ENCODE measurements at regions not wholly inside any gene's neighbourhood (a gene's known extent, or its start where the extent isn't known, plus 50 kb on each side); places are given as distances from the start of the nearest gene placed in this dataset.

DNA sequence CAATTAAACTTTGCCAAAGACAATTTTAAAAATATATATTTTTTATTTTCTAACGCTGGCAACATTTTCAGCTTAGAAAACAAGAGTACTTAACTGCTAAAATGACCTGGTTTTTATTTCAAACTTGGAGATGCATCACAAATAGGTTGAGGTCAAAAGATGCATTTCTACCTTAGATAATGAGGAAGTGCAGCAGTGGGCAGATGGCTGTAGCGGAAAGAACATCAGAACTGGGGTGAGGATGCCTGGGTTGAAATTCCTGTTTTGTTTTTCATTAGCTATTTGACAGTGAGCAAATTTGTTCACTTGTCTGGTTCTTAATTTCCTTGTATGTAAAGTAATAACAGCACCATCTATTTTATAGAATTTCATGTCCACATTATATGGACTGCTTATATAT, 524.8 kb upstream of the KLF4 start (continued):
- TF ChIP-seq, protein P1, sequence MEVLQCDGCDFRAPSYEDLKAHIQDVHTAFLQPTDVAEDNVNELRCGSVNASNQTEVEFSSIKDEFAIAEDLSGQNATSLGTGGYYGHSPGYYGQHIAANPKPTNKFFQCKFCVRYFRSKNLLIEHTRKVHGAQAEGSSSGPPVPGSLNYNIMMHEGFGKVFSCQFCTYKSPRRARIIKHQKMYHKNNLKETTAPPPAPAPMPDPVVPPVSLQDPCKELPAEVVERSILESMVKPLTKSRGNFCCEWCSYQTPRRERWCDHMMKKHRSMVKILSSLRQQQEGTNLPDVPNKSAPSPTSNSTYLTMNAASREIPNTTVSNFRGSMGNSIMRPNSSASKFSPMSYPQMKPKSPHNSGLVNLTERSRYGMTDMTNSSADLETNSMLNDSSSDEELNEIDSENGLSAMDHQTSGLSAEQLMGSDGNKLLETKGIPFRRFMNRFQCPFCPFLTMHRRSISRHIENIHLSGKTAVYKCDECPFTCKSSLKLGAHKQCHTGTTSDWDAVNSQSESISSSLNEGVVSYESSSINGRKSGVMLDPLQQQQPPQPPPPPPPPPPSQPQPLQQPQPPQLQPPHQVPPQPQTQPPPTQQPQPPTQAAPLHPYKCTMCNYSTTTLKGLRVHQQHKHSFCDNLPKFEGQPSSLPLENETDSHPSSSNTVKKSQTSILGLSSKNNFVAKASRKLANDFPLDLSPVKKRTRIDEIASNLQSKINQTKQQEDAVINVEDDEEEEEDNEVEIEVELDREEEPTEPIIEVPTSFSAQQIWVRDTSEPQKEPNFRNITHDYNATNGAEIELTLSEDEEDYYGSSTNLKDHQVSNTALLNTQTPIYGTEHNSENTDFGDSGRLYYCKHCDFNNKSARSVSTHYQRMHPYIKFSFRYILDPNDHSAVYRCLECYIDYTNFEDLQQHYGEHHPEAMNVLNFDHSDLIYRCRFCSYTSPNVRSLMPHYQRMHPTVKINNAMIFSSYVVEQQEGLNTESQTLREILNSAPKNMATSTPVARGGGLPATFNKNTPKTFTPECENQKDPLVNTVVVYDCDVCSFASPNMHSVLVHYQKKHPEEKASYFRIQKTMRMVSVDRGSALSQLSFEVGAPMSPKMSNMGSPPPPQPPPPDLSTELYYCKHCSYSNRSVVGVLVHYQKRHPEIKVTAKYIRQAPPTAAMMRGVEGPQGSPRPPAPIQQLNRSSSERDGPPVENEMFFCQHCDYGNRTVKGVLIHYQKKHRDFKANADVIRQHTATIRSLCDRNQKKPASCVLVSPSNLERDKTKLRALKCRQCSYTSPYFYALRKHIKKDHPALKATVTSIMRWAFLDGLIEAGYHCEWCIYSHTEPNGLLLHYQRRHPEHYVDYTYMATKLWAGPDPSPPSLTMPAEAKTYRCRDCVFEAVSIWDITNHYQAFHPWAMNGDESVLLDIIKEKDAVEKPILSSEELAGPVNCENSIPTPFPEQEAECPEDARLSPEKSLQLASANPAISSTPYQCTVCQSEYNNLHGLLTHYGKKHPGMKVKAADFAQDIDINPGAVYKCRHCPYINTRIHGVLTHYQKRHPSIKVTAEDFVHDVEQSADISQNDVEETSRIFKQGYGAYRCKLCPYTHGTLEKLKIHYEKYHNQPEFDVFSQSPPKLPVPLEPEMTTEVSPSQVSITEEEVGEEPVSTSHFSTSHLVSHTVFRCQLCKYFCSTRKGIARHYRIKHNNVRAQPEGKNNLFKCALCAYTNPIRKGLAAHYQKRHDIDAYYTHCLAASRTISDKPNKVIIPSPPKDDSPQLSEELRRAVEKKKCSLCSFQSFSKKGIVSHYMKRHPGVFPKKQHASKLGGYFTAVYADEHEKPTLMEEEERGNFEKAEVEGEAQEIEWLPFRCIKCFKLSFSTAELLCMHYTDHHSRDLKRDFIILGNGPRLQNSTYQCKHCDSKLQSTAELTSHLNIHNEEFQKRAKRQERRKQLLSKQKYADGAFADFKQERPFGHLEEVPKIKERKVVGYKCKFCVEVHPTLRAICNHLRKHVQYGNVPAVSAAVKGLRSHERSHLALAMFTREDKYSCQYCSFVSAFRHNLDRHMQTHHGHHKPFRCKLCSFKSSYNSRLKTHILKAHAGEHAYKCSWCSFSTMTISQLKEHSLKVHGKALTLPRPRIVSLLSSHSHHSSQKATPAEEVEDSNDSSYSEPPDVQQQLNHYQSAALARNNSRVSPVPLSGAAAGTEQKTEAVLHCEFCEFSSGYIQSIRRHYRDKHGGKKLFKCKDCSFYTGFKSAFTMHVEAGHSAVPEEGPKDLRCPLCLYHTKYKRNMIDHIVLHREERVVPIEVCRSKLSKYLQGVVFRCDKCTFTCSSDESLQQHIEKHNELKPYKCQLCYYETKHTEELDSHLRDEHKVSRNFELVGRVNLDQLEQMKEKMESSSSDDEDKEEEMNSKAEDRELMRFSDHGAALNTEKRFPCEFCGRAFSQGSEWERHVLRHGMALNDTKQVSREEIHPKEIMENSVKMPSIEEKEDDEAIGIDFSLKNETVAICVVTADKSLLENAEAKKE (CRISPR knock-in tag; IDR thresholded peaks at IDR 0.05): no peak
- TF ChIP-seq STAT1 (IDR thresholded peaks at IDR 0.05; ENCODE audit: unreplicated experiment) (no peak), NANOG (IDR thresholded peaks at IDR 0.05; ENCODE audit: borderline replicate concordance) (no peak)

DNA sequence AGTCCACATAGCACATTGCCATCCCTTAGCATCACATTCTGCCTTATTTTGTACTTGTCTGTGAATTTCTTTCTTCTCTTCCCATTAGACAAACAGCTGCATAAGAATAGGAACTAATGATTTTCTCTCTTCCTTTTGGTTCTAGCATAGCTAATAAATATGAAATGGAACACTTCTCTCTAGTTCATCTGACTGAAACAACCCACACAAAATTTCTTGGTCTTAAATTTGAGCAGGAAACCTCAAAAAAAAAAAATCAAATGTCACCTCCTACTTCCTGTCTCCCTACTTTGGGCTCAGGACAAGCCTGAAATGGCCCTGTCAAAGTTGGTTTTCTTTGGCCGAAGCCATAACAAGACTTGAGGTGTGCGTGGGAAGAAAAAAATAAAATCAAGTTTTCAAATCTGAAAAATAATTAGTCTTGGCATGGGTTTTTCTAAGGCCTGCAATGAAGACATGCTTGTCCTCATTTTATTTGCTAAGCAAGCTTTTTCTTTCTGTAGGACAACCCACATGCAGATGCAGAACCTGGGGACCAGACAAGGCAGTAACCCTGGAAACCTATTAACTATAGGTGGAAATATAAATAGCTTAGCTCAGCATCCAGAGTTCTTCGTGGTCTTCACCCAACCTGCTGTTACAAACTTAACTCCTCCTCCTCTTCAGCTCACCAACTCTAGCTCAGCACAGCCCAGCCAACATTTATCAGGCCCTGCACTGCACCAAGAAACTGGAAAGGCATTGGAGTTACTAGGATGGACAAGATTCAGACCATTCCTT, 523.5 kb upstream of the KLF4 start:
- no peaks in the 10 kb centered on the region for H3K36me3 ChIP-seq (ENCODE audit: insufficient read depth)
- H3K27ac ChIP-seq (ENCODE audit: low read depth): no peak overlapping the region
- no peaks in the 10 kb centered on the region for H3K27me3 ChIP-seq (ENCODE audit: insufficient read depth)
- H2AFZ ChIP-seq: no peak overlapping the region
- ATAC-seq: no peak
- H3K9me3 Mint-ChIP-seq: no peaks in the 10 kb centered on the region
- H3K27ac Mint-ChIP-seq: no peak overlapping the region
- no peaks in the 10 kb centered on the region for H3K79me2 ChIP-seq (replicated peaks; ENCODE audit: insufficient read depth)
- H3K27me3 Mint-ChIP-seq (ENCODE audit: insufficient read depth, low read depth, poor library complexity): no peaks in the 10 kb centered on the region
- H3K36me3 Mint-ChIP-seq (ENCODE audit: low read depth): no peaks in the 10 kb centered on the region
- H3F3A ChIP-seq (replicated peaks; ENCODE audit: low read depth): no peaks in the 10 kb centered on the region
- peaks cover 7% of the 10 kb centered on the region; the same call in 2 of the 3 replicates for H3K4me1 Mint-ChIP-seq
- no peak for DNase-seq (ENCODE audit: low spot score)
- no peak overlapping the region for H3K4me2 ChIP-seq
- H3K4me1 ChIP-seq (ENCODE audit: insufficient read depth): no peaks in the 10 kb centered on the region
- TF ChIP-seq, protein P2, sequence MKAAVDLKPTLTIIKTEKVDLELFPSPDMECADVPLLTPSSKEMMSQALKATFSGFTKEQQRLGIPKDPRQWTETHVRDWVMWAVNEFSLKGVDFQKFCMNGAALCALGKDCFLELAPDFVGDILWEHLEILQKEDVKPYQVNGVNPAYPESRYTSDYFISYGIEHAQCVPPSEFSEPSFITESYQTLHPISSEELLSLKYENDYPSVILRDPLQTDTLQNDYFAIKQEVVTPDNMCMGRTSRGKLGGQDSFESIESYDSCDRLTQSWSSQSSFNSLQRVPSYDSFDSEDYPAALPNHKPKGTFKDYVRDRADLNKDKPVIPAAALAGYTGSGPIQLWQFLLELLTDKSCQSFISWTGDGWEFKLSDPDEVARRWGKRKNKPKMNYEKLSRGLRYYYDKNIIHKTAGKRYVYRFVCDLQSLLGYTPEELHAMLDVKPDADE (IDR thresholded peaks at IDR 0.05): no peak
- no peak for TF ChIP-seq EZH2phosphoT487 (IDR thresholded peaks at IDR 0.05; ENCODE audit: unreplicated experiment)
- TF ChIP-seq CREB1 (CRISPR knock-in tag; IDR thresholded peaks at IDR 0.05; ENCODE audit: low read depth): no peak
- no peak for TF ChIP-seq NANOG (IDR thresholded peaks at IDR 0.05; ENCODE audit: borderline replicate concordance)
- TF ChIP-seq, protein P3, sequence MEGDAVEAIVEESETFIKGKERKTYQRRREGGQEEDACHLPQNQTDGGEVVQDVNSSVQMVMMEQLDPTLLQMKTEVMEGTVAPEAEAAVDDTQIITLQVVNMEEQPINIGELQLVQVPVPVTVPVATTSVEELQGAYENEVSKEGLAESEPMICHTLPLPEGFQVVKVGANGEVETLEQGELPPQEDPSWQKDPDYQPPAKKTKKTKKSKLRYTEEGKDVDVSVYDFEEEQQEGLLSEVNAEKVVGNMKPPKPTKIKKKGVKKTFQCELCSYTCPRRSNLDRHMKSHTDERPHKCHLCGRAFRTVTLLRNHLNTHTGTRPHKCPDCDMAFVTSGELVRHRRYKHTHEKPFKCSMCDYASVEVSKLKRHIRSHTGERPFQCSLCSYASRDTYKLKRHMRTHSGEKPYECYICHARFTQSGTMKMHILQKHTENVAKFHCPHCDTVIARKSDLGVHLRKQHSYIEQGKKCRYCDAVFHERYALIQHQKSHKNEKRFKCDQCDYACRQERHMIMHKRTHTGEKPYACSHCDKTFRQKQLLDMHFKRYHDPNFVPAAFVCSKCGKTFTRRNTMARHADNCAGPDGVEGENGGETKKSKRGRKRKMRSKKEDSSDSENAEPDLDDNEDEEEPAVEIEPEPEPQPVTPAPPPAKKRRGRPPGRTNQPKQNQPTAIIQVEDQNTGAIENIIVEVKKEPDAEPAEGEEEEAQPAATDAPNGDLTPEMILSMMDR (conservative IDR thresholded peaks at IDR 0.05; ENCODE audit: low read depth in 2 of 2): no peak
- no peak overlapping the region for H3K4me3 ChIP-seq
- H4K20me1 ChIP-seq (replicated peaks; ENCODE audit: insufficient read depth): no peaks in the 10 kb centered on the region
- H3K9me2 ChIP-seq (ENCODE audit: insufficient read depth): 0 out of 2 replicates have a peak, but pooled peaks cover 5% of the 10 kb centered on the region
- H3K4me3 Mint-ChIP-seq: no peak overlapping the region

All from GM23338 (cell line).